Activated T-cell treated with anti-CD3 and anti-CD28 coated beads, Interleukin-2, amount 50 U/mL, for 4 hours (primary cell): ENCODE measurements at regions not wholly inside any gene's neighbourhood (a gene's known extent, or its start where the extent isn't known, plus 50 kb on each side); places are given as distances from the start of the nearest gene placed in this dataset.

Experiments used
- ATAC-seq, 2 donors: fragments of 200-7000 bp; cut with Tn5 transposase; one replicate each; pipeline ENCODE4 v1.10.0; 2021
- DNase-seq: peaks from one replicate; pipeline ENCODE4 v3.0.0-alpha.2; 2020
- H3K27me3 Mint-ChIP-seq: one replicate; pipeline ENCODE4 v1.8.0; 2021; ENCODE audit warnings: low read depth, mixed read lengths
- H3K36me3 Mint-ChIP-seq: one replicate; pipeline ENCODE4 v1.8.0; 2022; ENCODE audit warnings: mixed read lengths; ENCODE audit not compliant: insufficient read depth
- H3K4me1 Mint-ChIP-seq: one replicate; pipeline ENCODE4 v1.8.0; 2021; ENCODE audit warnings: low read depth, mixed read lengths
- H3K4me3 Mint-ChIP-seq: one replicate; pipeline ENCODE4 v1.8.0; 2021; ENCODE audit warnings: mild to moderate bottlenecking, moderate library complexity, mixed read lengths
- H3K9me3 Mint-ChIP-seq: one replicate; pipeline ENCODE4 v1.8.0; 2021; ENCODE audit warnings: mixed read lengths

GRCh38 chr2:601806-602455 is 75.3 kb downstream of the TMEM18 start:
- Mint-ChIP-seq H3K9me3 (no peaks in the 10 kb centered on the region), H3K4me1 (no peaks in the 10 kb centered on the region), H3K4me3 (no peak overlapping the region), H3K27me3 (no peaks in the 10 kb centered on the region), H3K36me3 (no peaks in the 10 kb centered on the region)
- no peak for DNase-seq
- ATAC-seq, result no peak

- ATAC-seq (no peak), DNase-seq (no peak)
- H3K36me3 Mint-ChIP-seq, result no peaks in the 10 kb centered on the region
- no peaks in the 10 kb centered on the region for H3K27me3 Mint-ChIP-seq
- H3K9me3 Mint-ChIP-seq, result no peaks in the 10 kb centered on the region
- H3K4me1 Mint-ChIP-seq, result no peaks in the 10 kb centered on the region
- no peak overlapping the region for H3K4me3 Mint-ChIP-seq
Measured at GRCh38 chr2:601387-601698, 75.9 kb downstream of the TMEM18 start.

- H3K4me3 Mint-ChIP-seq, result no peak overlapping the region
- DNase-seq, result no peak
- H3K36me3 Mint-ChIP-seq, result no peaks in the 10 kb centered on the region
- no peaks in the 10 kb centered on the region for H3K9me3 Mint-ChIP-seq
- no peaks in the 10 kb centered on the region for H3K4me1 Mint-ChIP-seq
- no peaks in the 10 kb centered on the region for H3K27me3 Mint-ChIP-seq
- ATAC-seq, result peak in 1 of 2 donors; percentile 20
Measured at GRCh38 chr2:600542-601386, 76.4 kb downstream of the TMEM18 start.

GRCh38 chr2:599601-600000 is 77.6 kb downstream of the TMEM18 start:
- ATAC-seq (no peak), DNase-seq (no peak)
- Mint-ChIP-seq H3K4me3 (no peak overlapping the region), H3K36me3 (no peaks in the 10 kb centered on the region), H3K4me1 (no peaks in the 10 kb centered on the region), H3K27me3 (no peaks in the 10 kb centered on the region), H3K9me3 (no peaks in the 10 kb centered on the region)

GRCh38 chr2:598058-598802 is 79.0 kb downstream of the TMEM18 start:
- no peak overlapping the region for H3K4me3 Mint-ChIP-seq
- no peaks in the 10 kb centered on the region for H3K4me1 Mint-ChIP-seq
- DNase-seq, result no peak
- H3K27me3 Mint-ChIP-seq, result no peaks in the 10 kb centered on the region
- H3K36me3 Mint-ChIP-seq, result no peaks in the 10 kb centered on the region
- ATAC-seq, result no peak
- no peaks in the 10 kb centered on the region for H3K9me3 Mint-ChIP-seq

- DNase-seq, result no peak
- Mint-ChIP-seq H3K4me1 (no peaks in the 10 kb centered on the region), H3K4me3 (no peak overlapping the region), H3K9me3 (no peaks in the 10 kb centered on the region), H3K36me3 (no peaks in the 10 kb centered on the region), H3K27me3 (peaks cover 2% of the 10 kb centered on the region)
- ATAC-seq, result no peak
Measured at GRCh38 chr2:595831-596592, 81.2 kb downstream of the TMEM18 start.

- Mint-ChIP-seq H3K9me3 (no peaks in the 10 kb centered on the region), H3K4me3 (no peak overlapping the region), H3K27me3 (peaks cover 3% of the 10 kb centered on the region), H3K4me1 (no peaks in the 10 kb centered on the region), H3K36me3 (no peaks in the 10 kb centered on the region)
- no peak for DNase-seq
- ATAC-seq, result no peak
Measured at GRCh38 chr2:595141-595815, 81.9 kb downstream of the TMEM18 start.

GRCh38 chr2:594297-594949 is 82.8 kb downstream of the TMEM18 start:
- Mint-ChIP-seq H3K4me1 (no peaks in the 10 kb centered on the region), H3K9me3 (no peaks in the 10 kb centered on the region), H3K36me3 (no peaks in the 10 kb centered on the region), H3K4me3 (no peak overlapping the region), H3K27me3 (peaks cover 3% of the 10 kb centered on the region)
- no peak for DNase-seq
- no peak for ATAC-seq

- H3K4me3 Mint-ChIP-seq, result no peak overlapping the region
- H3K4me1 Mint-ChIP-seq, result no peaks in the 10 kb centered on the region
- DNase-seq (no peak), ATAC-seq (no peak)
- H3K27me3 Mint-ChIP-seq, result peaks cover 8% of the 10 kb centered on the region
- no peaks in the 10 kb centered on the region for H3K36me3 Mint-ChIP-seq
- no peaks in the 10 kb centered on the region for H3K9me3 Mint-ChIP-seq
Measured at GRCh38 chr2:593356-594026, 83.7 kb downstream of the TMEM18 start.

- Mint-ChIP-seq H3K4me3 (no peak overlapping the region), H3K27me3 (peaks cover 10% of the 10 kb centered on the region), H3K4me1 (no peaks in the 10 kb centered on the region), H3K36me3 (no peaks in the 10 kb centered on the region), H3K9me3 (no peaks in the 10 kb centered on the region)
- ATAC-seq, result no peak
- no peak for DNase-seq
Measured at GRCh38 chr2:592737-593136, 84.5 kb downstream of the TMEM18 start.

GRCh38 chr2:590214-591175 is 86.7 kb downstream of the TMEM18 start:
- peaks cover 10% of the 10 kb centered on the region for H3K27me3 Mint-ChIP-seq
- ATAC-seq, result no peak
- DNase-seq, result no peak
- no peak overlapping the region for H3K4me3 Mint-ChIP-seq
- no peaks in the 10 kb centered on the region for H3K9me3 Mint-ChIP-seq
- no peaks in the 10 kb centered on the region for H3K36me3 Mint-ChIP-seq
- H3K4me1 Mint-ChIP-seq, result peaks cover 3% of the 10 kb centered on the region
